ENCODE measurements at regions not wholly inside any gene's neighbourhood (a gene's known extent, or its start where the extent isn't known, plus 50 kb on each side); places are given as distances from the start of the nearest gene placed in this dataset.

- DNase-seq (ENCODE audit: low read depth) = no peak
- no peak for TF ChIP-seq CTCF (IDR thresholded peaks at IDR 0.05; ENCODE audit: insufficient read depth, low read depth, low read length, missing control alignments)
- H3K4me3 ChIP-seq (ENCODE audit: low read length) = no peak overlapping the region
These were observed 543.5 kb upstream of the ADARB2 start for GRCh38 chr10:2280713-2281300.

- TF ChIP-seq CTCF (IDR thresholded peaks at IDR 0.05; ENCODE audit: insufficient read depth, low read depth, low read length, missing control alignments) = no peak
- peak; percentile 23 for DNase-seq (ENCODE audit: low read depth)
- H3K4me3 ChIP-seq (ENCODE audit: low read length) = no peak overlapping the region
These were observed 542.4 kb upstream of the ADARB2 start for GRCh38 chr10:2279711-2280110.

- DNase-seq (ENCODE audit: low read depth) = no peak
- TF ChIP-seq CTCF (IDR thresholded peaks at IDR 0.05; ENCODE audit: insufficient read depth, low read depth, low read length, missing control alignments) = no peak
- no peak overlapping the region for H3K4me3 ChIP-seq (ENCODE audit: low read length)
These were observed 541.0 kb upstream of the ADARB2 start for GRCh38 chr10:2278363-2278762.

DNA sequence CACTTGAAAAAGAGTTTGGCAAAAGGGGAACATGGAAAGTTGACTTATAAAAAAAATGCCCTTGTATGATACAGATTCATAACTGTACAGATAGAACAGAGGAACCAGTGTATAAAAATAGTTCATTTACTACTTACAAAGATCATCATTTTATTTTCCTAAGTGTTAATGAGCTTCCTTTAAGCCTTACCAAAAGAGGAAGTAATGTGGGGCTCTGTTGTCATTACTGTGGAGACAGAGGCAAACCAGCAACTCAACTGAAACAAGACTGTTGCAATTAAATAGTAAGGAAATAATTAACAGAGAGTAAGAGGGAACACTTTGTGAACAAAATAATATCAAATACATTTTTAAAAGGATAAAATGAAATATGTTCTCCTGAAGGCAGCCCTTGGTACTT is 526.2 kb upstream of the ADARB2 start:
- no peak for DNase-seq (ENCODE audit: low read depth)

DNA sequence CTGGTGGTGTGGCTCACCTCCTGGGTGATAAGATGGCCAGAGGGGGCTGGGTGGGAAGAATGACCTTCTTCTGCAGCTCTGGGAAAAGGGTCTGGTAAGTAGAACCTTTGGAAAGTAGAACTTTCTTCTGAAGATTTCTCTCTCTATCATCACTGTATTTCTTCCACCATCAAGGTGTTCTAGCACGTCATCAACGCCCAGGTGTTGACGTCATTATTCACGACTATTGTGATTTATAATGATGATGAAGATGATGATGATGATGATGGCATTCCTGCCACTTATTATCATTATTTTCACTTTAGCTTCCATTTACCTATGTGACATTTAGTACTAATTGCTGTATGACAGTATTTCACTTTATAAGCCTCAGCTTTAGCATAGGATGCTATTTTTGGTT is 525.6 kb upstream of the ADARB2 start:
- DNase-seq (ENCODE audit: low read depth) = no peak
- no peak overlapping the region for H3K4me3 ChIP-seq (ENCODE audit: low read length)
- no peak for TF ChIP-seq CTCF (IDR thresholded peaks at IDR 0.05; ENCODE audit: insufficient read depth, low read depth, low read length, missing control alignments)

More for the DNA sequence above, 526.2 kb upstream of the ADARB2 start:
- TF ChIP-seq CTCF (IDR thresholded peaks at IDR 0.05; ENCODE audit: insufficient read depth, low read depth, low read length, missing control alignments) = no peak
- no peak overlapping the region for H3K4me3 ChIP-seq (ENCODE audit: low read length)

DNA sequence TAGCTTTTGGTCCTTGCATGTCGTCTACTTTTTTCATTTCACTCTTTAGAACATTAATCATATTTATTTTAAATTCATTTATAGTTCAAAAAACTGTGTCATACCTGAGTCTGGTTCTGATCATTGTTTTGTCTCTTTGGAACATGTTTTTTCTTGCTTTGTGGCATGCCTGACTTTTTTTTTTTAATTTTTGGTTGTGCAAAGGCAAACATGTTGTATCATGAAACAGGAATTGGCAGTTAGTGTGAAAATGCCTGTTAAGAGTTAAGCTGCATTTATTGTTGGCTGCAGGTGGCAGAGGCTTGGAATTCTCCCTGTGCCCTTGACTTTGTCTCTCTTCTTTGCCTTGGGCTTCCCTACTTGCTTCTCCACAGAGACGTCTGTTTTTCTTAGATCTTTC is 525.0 kb upstream of the ADARB2 start:
- no peak overlapping the region for H3K4me3 ChIP-seq (ENCODE audit: low read length)
- peak; percentile 90 for DNase-seq (ENCODE audit: low read depth)
- no peak for TF ChIP-seq CTCF (IDR thresholded peaks at IDR 0.05; ENCODE audit: insufficient read depth, low read depth, low read length, missing control alignments)

- TF ChIP-seq CTCF (IDR thresholded peaks at IDR 0.05; ENCODE audit: insufficient read depth, low read depth, low read length, missing control alignments) = no peak
- DNase-seq (ENCODE audit: low read depth) = no peak
- no peak overlapping the region for H3K4me3 ChIP-seq (ENCODE audit: low read length)
These were observed 518.9 kb upstream of the ADARB2 start for GRCh38 chr10:2256241-2256640.

Data from epithelial cell of esophagus (primary cell).